Neural cell (in vitro differentiated cells): ENCODE measurements at regions not wholly inside any gene's neighbourhood (a gene's known extent, or its start where the extent isn't known, plus 50 kb on each side); places are given as distances from the start of the nearest gene placed in this dataset.

ENCODE experiments used
- H2AFZ ChIP-seq: fragments of 200-600, 300-800 bp; sonication (generic), shearing (Covaris generic); 2 replicates; pipeline ENCODE4 v1.6.0; 2014; ENCODE audit warnings: low read depth, mild to moderate bottlenecking, antibody characterized with exemption, low read length, moderate library complexity
- H3F3A ChIP-seq: fragments of 200-600 bp; shearing (Covaris generic); 2 replicates; pipeline ENCODE4 v1.6.1; 2016; ENCODE audit warnings: mild to moderate bottlenecking, moderate library complexity, mixed read lengths, antibody characterized with exemption, low read length; ENCODE audit not compliant: insufficient read depth, poor library complexity, severe bottlenecking
- H3K27ac ChIP-seq: fragments of 200-600, 300-800 bp; sonication (generic), shearing (Covaris generic); 2 replicates; pipeline ENCODE4 v1.5.1; 2014; ENCODE audit warnings: mild to moderate bottlenecking, low read length, moderate library complexity
- H3K27me3 ChIP-seq: fragments of 300-800, 200-600 bp; sonication (generic), shearing (Covaris generic); 2 replicates; pipeline ENCODE4 v1.6.0; 2014; ENCODE audit warnings: mild to moderate bottlenecking, low read depth, low read length, moderate library complexity; ENCODE audit not compliant: insufficient read depth
- H3K36me3 ChIP-seq: fragments of 300-800, 200-600 bp; sonication (generic), shearing (Covaris generic); 2 replicates; pipeline ENCODE4 v1.5.1; 2014; ENCODE audit warnings: mild to moderate bottlenecking, antibody characterized with exemption, low read length, moderate library complexity; ENCODE audit not compliant: insufficient read depth
- H3K4me2 ChIP-seq: fragments of 300-800, 200-600 bp; sonication (generic), shearing (Covaris generic); 2 replicates; pipeline ENCODE4 v1.6.0; 2014; ENCODE audit warnings: mild to moderate bottlenecking, low read length
- H3K4me3 ChIP-seq: fragments of 300-800, 200-600 bp; sonication (generic), shearing (Covaris generic); 2 replicates; pipeline ENCODE4 v1.5.1; 2014; ENCODE audit warnings: mild to moderate bottlenecking, low read length, moderate library complexity
- H3K79me2 ChIP-seq: fragments of 200-600 bp; shearing (Covaris generic); replicated peaks from 2 replicates; pipeline ENCODE4 v1.6.0; 2014; ENCODE audit warnings: mild to moderate bottlenecking, low read length, moderate library complexity; ENCODE audit not compliant: insufficient read depth
- H3K9ac ChIP-seq: fragments of 300-800, 200-600 bp; sonication (generic), shearing (Covaris generic); 2 replicates; pipeline ENCODE4 v1.6.1; 2016; ENCODE audit warnings: mild to moderate bottlenecking, low read length, mixed read lengths
- H3K9me2 ChIP-seq: fragments of 200-600 bp; shearing (Covaris generic); 2 replicates; pipeline ENCODE4 v1.6.1; 2016; ENCODE audit warnings: mild to moderate bottlenecking, low read length, mixed read lengths; ENCODE audit not compliant: insufficient read depth
- H3K9me3 ChIP-seq: fragments of 200-600, 300-800 bp; sonication (generic), shearing (Covaris generic); 2 replicates; pipeline ENCODE4 v1.6.1; 2016; ENCODE audit warnings: mild to moderate bottlenecking, mixed run types, low read length, moderate library complexity, mixed read lengths
- H4K20me1 ChIP-seq: fragments of 200-600 bp; shearing (Covaris generic); 2 replicates; pipeline ENCODE4 v1.6.1; 2016; ENCODE audit warnings: mild to moderate bottlenecking, mixed run types; ENCODE audit not compliant: insufficient read depth
- EP300 ChIP-seq: fragments of 450-650 bp; conservative IDR thresholded peaks from 2 replicates; pipeline ENCODE4 v1.6.1; 2014; ENCODE audit warnings: antibody characterized with exemption, mild to moderate bottlenecking, moderate library complexity; ENCODE audit not compliant: poor library complexity, severe bottlenecking
- EZH2 ChIP-seq: fragments of 200-600, 300-800 bp; shearing (Covaris generic), sonication (generic); IDR thresholded peaks from 2 replicates; pipeline ENCODE4 v1.6.1; 2014; ENCODE audit warnings: antibody characterized with exemption, low read length, borderline replicate concordance, mild to moderate bottlenecking; ENCODE audit not compliant: insufficient read depth, poor library complexity, severe bottlenecking
- MXI1 ChIP-seq: fragments of 450-650 bp; conservative IDR thresholded peaks from 2 replicates; pipeline ENCODE4 v1.6.1; 2014; ENCODE audit warnings: antibody characterized with exemption, mild to moderate bottlenecking; ENCODE audit not compliant: poor library complexity, severe bottlenecking
- POLR2AphosphoS5 ChIP-seq: IDR thresholded peaks from 2 replicates; pipeline ENCODE4 v1.6.1; 2012
- RAD21 ChIP-seq: fragments of 450-650 bp; conservative IDR thresholded peaks from 2 replicates; pipeline ENCODE4 v1.6.1; 2014; ENCODE audit warnings: antibody characterized with exemption, mild to moderate bottlenecking, moderate library complexity
- SMC3 ChIP-seq: fragments of 450-650 bp; conservative IDR thresholded peaks from 2 replicates; pipeline ENCODE4 v1.6.1; 2014; ENCODE audit warnings: antibody characterized with exemption, mild to moderate bottlenecking, moderate library complexity; ENCODE audit not compliant: poor library complexity
- TAF1 ChIP-seq: IDR thresholded peaks from 2 replicates; pipeline ENCODE4 v1.6.1; 2012; ENCODE audit warnings: low read depth
- TF ChIP-seq, protein P1 (sequence below): IDR thresholded peaks from 2 replicates; pipeline ENCODE4 v1.6.1; 2012; ENCODE audit warnings: borderline replicate concordance
- TF ChIP-seq, protein P2 (sequence below): fragments of 450-650 bp; IDR thresholded peaks from 2 replicates; pipeline ENCODE4 v1.5.1; 2014; ENCODE audit warnings: antibody characterized with exemption, mild to moderate bottlenecking, moderate library complexity; ENCODE audit not compliant: poor library complexity, severe bottlenecking

DNA sequence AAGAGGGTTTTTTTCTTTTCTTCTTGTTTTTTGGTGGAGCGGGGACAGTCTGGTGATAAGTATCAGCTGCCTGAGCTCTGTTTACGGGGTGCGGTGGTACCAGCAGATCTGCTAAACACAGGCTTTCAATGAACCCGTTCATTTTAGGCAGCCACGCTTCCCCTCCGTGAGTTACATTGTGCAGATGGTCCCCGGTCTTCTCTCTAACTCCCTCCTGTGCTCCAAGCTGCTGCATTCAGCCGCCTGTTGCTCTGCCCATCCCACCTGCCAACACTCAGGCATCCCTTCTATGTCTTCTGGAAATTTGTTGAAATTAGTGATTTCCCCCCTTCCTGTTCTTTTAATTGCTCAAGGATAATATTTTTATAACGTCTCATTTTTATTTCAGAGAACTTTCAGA is 82.1 kb upstream of the ELAC2 start:
- Histone ChIP-seq H2AFZ (no peak overlapping the region), H3K9ac (no peak overlapping the region), H3K79me2 (no peaks in the 10 kb centered on the region), H4K20me1 (no peaks in the 10 kb centered on the region), H3K4me2 (no peak overlapping the region), H3K27ac (no peak overlapping the region), H3K9me3 (no peaks in the 10 kb centered on the region), H3K36me3 (no peaks in the 10 kb centered on the region), H3K9me2 (no peaks in the 10 kb centered on the region), H3F3A (no peaks in the 10 kb centered on the region), H3K4me3 (no peak overlapping the region), H3K27me3 (no peaks in the 10 kb centered on the region)
- TF ChIP-seq MXI1 (no peak), EZH2 (no peak), SMC3 (no peak), EP300 (no peak), TAF1 (no peak), RAD21 (no peak), POLR2AphosphoS5 (no peak)
- TF ChIP-seq, protein P1, sequence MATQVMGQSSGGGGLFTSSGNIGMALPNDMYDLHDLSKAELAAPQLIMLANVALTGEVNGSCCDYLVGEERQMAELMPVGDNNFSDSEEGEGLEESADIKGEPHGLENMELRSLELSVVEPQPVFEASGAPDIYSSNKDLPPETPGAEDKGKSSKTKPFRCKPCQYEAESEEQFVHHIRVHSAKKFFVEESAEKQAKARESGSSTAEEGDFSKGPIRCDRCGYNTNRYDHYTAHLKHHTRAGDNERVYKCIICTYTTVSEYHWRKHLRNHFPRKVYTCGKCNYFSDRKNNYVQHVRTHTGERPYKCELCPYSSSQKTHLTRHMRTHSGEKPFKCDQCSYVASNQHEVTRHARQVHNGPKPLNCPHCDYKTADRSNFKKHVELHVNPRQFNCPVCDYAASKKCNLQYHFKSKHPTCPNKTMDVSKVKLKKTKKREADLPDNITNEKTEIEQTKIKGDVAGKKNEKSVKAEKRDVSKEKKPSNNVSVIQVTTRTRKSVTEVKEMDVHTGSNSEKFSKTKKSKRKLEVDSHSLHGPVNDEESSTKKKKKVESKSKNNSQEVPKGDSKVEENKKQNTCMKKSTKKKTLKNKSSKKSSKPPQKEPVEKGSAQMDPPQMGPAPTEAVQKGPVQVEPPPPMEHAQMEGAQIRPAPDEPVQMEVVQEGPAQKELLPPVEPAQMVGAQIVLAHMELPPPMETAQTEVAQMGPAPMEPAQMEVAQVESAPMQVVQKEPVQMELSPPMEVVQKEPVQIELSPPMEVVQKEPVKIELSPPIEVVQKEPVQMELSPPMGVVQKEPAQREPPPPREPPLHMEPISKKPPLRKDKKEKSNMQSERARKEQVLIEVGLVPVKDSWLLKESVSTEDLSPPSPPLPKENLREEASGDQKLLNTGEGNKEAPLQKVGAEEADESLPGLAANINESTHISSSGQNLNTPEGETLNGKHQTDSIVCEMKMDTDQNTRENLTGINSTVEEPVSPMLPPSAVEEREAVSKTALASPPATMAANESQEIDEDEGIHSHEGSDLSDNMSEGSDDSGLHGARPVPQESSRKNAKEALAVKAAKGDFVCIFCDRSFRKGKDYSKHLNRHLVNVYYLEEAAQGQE, result no peak
- TF ChIP-seq, protein P2, sequence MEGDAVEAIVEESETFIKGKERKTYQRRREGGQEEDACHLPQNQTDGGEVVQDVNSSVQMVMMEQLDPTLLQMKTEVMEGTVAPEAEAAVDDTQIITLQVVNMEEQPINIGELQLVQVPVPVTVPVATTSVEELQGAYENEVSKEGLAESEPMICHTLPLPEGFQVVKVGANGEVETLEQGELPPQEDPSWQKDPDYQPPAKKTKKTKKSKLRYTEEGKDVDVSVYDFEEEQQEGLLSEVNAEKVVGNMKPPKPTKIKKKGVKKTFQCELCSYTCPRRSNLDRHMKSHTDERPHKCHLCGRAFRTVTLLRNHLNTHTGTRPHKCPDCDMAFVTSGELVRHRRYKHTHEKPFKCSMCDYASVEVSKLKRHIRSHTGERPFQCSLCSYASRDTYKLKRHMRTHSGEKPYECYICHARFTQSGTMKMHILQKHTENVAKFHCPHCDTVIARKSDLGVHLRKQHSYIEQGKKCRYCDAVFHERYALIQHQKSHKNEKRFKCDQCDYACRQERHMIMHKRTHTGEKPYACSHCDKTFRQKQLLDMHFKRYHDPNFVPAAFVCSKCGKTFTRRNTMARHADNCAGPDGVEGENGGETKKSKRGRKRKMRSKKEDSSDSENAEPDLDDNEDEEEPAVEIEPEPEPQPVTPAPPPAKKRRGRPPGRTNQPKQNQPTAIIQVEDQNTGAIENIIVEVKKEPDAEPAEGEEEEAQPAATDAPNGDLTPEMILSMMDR, result no peak

DNA sequence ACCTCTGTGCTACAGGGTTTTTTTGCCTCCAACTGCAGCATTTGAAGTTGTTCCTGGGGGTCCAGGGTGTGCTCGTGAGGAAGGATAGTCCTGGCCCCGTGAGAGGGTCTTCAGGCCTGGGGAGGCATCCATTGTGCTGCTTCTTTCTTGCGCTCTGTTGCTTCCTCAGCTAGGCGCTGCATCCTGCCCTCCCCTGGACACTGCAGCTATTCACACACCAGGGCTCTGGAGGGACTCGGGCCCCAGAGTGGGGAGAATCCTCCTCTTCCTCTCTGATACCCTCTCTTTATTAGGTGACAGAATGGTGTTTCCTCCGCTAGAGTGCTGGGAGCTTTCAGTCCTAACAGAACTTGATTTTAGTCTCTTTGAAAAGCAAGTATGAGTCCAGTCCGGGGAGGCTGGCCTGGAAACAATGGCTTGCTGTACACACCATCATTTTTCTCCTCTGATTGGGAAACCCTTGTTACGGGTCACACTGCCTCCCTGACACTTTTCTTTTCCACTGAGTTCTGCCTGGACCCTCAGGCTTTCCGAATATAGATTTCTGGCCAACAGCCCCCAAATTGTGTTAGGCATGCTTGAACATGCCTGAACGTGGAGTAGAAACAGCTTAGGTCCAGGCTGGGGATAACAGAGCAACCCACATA is 81.4 kb upstream of the ELAC2 start:
- Histone ChIP-seq H3K27ac (no peak overlapping the region), H3K9me3 (no peaks in the 10 kb centered on the region)

More for the DNA sequence above, 81.4 kb upstream of the ELAC2 start:
- Histone ChIP-seq H3K79me2 (no peaks in the 10 kb centered on the region), H2AFZ (no peak overlapping the region), H3K9me2 (no peaks in the 10 kb centered on the region), H3K9ac (no peak overlapping the region), H3K27me3 (no peaks in the 10 kb centered on the region), H3F3A (no peaks in the 10 kb centered on the region), H4K20me1 (no peaks in the 10 kb centered on the region), H3K4me2 (no peak overlapping the region), H3K36me3 (no peaks in the 10 kb centered on the region), H3K4me3 (no peak overlapping the region)
- no peak for TF ChIP-seq EP300
- TF ChIP-seq POLR2AphosphoS5, result no peak
- TF ChIP-seq TAF1, result no peak
- TF ChIP-seq MXI1, result no peak
- TF ChIP-seq EZH2, result no peak
- TF ChIP-seq, protein P1, result no peak
- no peak for TF ChIP-seq SMC3
- TF ChIP-seq, protein P2, result no peak
- TF ChIP-seq RAD21, result no peak
